GM23248 (cell line): ENCODE measurements at regions not wholly inside any gene's neighbourhood (a gene's known extent, or its start where the extent isn't known, plus 50 kb on each side); places are given as distances from the start of the nearest gene placed in this dataset.
"Not testable (repeated sequence)": the region's sequence is repeated elsewhere in the genome, so short reads cannot be mapped to it uniquely, and the experiment has no call there.

ENCODE experiments used
- DNase-seq: peaks from one replicate; pipeline ENCODE4 v3.0.0-alpha.2; 2015
- H2AFZ ChIP-seq: fragments of 200-600 bp; sonication (generic); 2 replicates; pipeline ENCODE4 v1.6.1; 2016; ENCODE audit warnings: antibody characterized with exemption
- H3F3A ChIP-seq: fragments of 200-600 bp; sonication (generic); 2 replicates; pipeline ENCODE4 v1.6.1; 2016; ENCODE audit warnings: mild to moderate bottlenecking, antibody characterized with exemption, mixed run types; ENCODE audit not compliant: insufficient read depth
- H3K27ac ChIP-seq: fragments of 200-600 bp; sonication (generic); 2 replicates; pipeline ENCODE4 v1.5.1; 2016; ENCODE audit warnings: mild to moderate bottlenecking
- H3K27me3 ChIP-seq: fragments of 200-600 bp; sonication (generic); replicated peaks from 2 replicates; pipeline ENCODE4 v1.6.1; 2016; ENCODE audit warnings: mild to moderate bottlenecking; ENCODE audit not compliant: insufficient read depth
- H3K36me3 ChIP-seq: fragments of 200-600 bp; sonication (generic); 2 replicates; pipeline ENCODE4 v1.6.1; 2016; ENCODE audit warnings: low read depth, mild to moderate bottlenecking
- H3K4me1 ChIP-seq: fragments of 200-600 bp; sonication (generic); 2 replicates; pipeline ENCODE4 v1.6.1; 2016; ENCODE audit warnings: mild to moderate bottlenecking; ENCODE audit not compliant: insufficient read depth
- H3K4me2 ChIP-seq: fragments of 200-600 bp; sonication (generic); one replicate; pipeline ENCODE4 v1.6.1; 2016; ENCODE audit warnings: mild to moderate bottlenecking; ENCODE audit not compliant: unreplicated experiment
- H3K4me3 ChIP-seq: fragments of 200-600 bp; sonication (generic); 2 replicates; pipeline ENCODE4 v1.5.1; 2016; ENCODE audit warnings: mild to moderate bottlenecking
- H3K79me2 ChIP-seq: fragments of 200-600 bp; sonication (generic); 2 replicates; pipeline ENCODE4 v1.6.1; 2016; ENCODE audit warnings: mild to moderate bottlenecking; ENCODE audit not compliant: insufficient read depth
- H3K9ac ChIP-seq: fragments of 200-600 bp; sonication (generic); 2 replicates; pipeline ENCODE4 v1.6.1; 2016; ENCODE audit warnings: mild to moderate bottlenecking
- H3K9me2 ChIP-seq: fragments of 200-600 bp; sonication (generic); 2 replicates; pipeline ENCODE4 v1.6.1; 2016; ENCODE audit warnings: mixed run types, mild to moderate bottlenecking, moderate library complexity; ENCODE audit not compliant: insufficient read depth
- H3K9me3 ChIP-seq: fragments of 200-600 bp; sonication (generic); one replicate; pipeline ENCODE4 v1.6.1; 2017; ENCODE audit warnings: low read depth
- H4K20me1 ChIP-seq: fragments of 200-600 bp; sonication (generic); 2 replicates; pipeline ENCODE4 v1.6.0; 2016; ENCODE audit not compliant: insufficient read depth
- EZH2 ChIP-seq: fragments of 200-600 bp; sonication (generic); IDR thresholded peaks from 2 replicates; pipeline ENCODE4 v1.6.1; 2018; ENCODE audit warnings: antibody characterized with exemption, mild to moderate bottlenecking; ENCODE audit not compliant: insufficient read depth, poor library complexity, severe bottlenecking
- EZH2phosphoT487 ChIP-seq: fragments of 200-600 bp; sonication (generic); IDR thresholded peaks from 2 replicates; pipeline ENCODE4 v1.6.1; 2018; ENCODE audit warnings: antibody characterized with exemption, moderate library complexity, mild to moderate bottlenecking, low read depth; ENCODE audit not compliant: insufficient read depth
- WGBS, 2 experiments: methylation state at CpG; one replicate each; pipeline ENCODE4 v1.1.6; 2015 to 2017; ENCODE audit warnings: low lambda C conversion rate in 2 of 2, low coverage in 1 of 2; ENCODE audit errors: missing lambda C conversion rate in 2 of 2; 5-methylcytosine and 5-hydroxymethylcytosine counted together
- in situ Hi-C: fragments of 300-500 bp; cut with MboI; formaldehyde crosslinking; loops from 2 replicates; pipeline ENCODE4 v1.15.0; 2020

GRCh38 chr13:42420304-42420703 is 148.4 kb downstream of the AKAP11 start:
- in situ Hi-C loops = no loop called here
- Histone ChIP-seq H3K27me3 (peaks cover 11% of the 10 kb centered on the region; the same call in 1 of the 2 replicates), H4K20me1 (no peaks in the 10 kb centered on the region), H3K27ac (no peak overlapping the region), H3K9me2 (peaks cover 3% of the 10 kb centered on the region; the same call in 1 of the 2 replicates), H3K4me2 (no peak overlapping the region), H3K9ac (no peak overlapping the region), H2AFZ (no peak overlapping the region), H3F3A (no peaks in the 10 kb centered on the region), H3K4me1 (no peaks in the 10 kb centered on the region), H3K36me3 (no peaks in the 10 kb centered on the region), H3K79me2 (no peaks in the 10 kb centered on the region), H3K9me3 (no peaks in the 10 kb centered on the region), H3K4me3 (no peak overlapping the region)
- 16 to 31% methylated on average over 2 of the region's 2 CpGs for WGBS, 2 experiments
- DNase-seq = no peak
- TF ChIP-seq EZH2 (no peak), EZH2phosphoT487 (no peak)

- 14 to 23% methylated on average over 2 of the region's 2 CpGs for WGBS, 2 experiments
Observed at GRCh38 chr13:42422681-42423080, 150.7 kb downstream of the AKAP11 start.

GRCh38 chr13:42424182-42424581 is 149.8 kb upstream of the TNFSF11 start:
- Histone ChIP-seq H3K4me3 (no peak overlapping the region), H3K36me3 (no peaks in the 10 kb centered on the region), H3K79me2 (no peaks in the 10 kb centered on the region), H3K9me3 (no peaks in the 10 kb centered on the region), H3K4me1 (no peaks in the 10 kb centered on the region), H3F3A (no peaks in the 10 kb centered on the region), H2AFZ (no peak overlapping the region), H3K27me3 (peaks cover 5% of the 10 kb centered on the region; the same call in 1 of the 2 replicates), H3K4me2 (no peak overlapping the region), H3K9me2 (peaks cover 3% of the 10 kb centered on the region; the same call in 1 of the 2 replicates), H3K27ac (no peak overlapping the region), H4K20me1 (no peaks in the 10 kb centered on the region), H3K9ac (no peak overlapping the region)
- WGBS, 2 experiments = 29 to 41% methylated on average over 2 of the region's 2 CpGs
- TF ChIP-seq EZH2phosphoT487 (no peak), EZH2 (no peak)
- no peak for DNase-seq
- in situ Hi-C loops = no loop called here

More at GRCh38 chr13:42422681-42423080, 150.7 kb downstream of the AKAP11 start:
- no peak for DNase-seq
- no peak overlapping the region for H2AFZ ChIP-seq
- H3K9me2 ChIP-seq = peaks cover 3% of the 10 kb centered on the region; the same call in 1 of the 2 replicates
- TF ChIP-seq EZH2 = no peak
- no peak for TF ChIP-seq EZH2phosphoT487
- no peaks in the 10 kb centered on the region for H4K20me1 ChIP-seq
- no peak overlapping the region for H3K4me3 ChIP-seq
- H3K79me2 ChIP-seq = no peaks in the 10 kb centered on the region
- in situ Hi-C loops = no loop called here
- H3K27ac ChIP-seq = no peak overlapping the region
- H3K27me3 ChIP-seq = peaks cover 11% of the 10 kb centered on the region; the same call in 1 of the 2 replicates
- no peaks in the 10 kb centered on the region for H3K4me1 ChIP-seq
- H3K36me3 ChIP-seq = no peaks in the 10 kb centered on the region
- no peaks in the 10 kb centered on the region for H3F3A ChIP-seq
- H3K4me2 ChIP-seq = no peak overlapping the region
- H3K9ac ChIP-seq = no peak overlapping the region
- no peaks in the 10 kb centered on the region for H3K9me3 ChIP-seq

DNA sequence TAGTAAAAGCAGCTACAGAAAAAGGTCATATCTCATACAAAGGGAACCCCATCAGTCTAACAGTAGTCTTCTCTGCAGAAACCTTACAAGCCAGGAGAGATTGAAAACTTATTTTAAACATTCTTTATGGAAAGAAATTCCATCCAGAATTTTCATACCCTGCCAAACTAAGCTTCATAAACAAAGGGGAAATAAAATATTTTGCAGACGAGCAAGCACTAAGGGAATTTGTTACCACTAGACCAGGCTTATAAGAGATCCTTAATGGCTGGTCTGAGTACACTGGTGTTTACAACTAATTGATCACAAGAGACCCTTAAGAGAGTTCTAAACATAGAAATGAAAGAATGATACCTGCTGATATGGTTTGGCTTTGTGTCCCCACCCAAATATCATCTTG is 128.6 kb upstream of the TNFSF11 start:
- no peak overlapping the region for H3K27ac ChIP-seq
- in situ Hi-C loops = no loop called here
- no peaks in the 10 kb centered on the region for H3K9me2 ChIP-seq
- no peaks in the 10 kb centered on the region for H3K9me3 ChIP-seq
- no peaks in the 10 kb centered on the region for H3K4me1 ChIP-seq
- WGBS, 2 experiments = 14 to 22% methylated on average over 1 of the region's 1 CpG
- no peak for TF ChIP-seq EZH2phosphoT487
- TF ChIP-seq EZH2 = no peak
- no peaks in the 10 kb centered on the region for H3F3A ChIP-seq
- 0 out of 2 replicates have a peak, but pooled peaks cover 8% of the 10 kb centered on the region for H3K27me3 ChIP-seq
- no peaks in the 10 kb centered on the region for H3K79me2 ChIP-seq
- no peak overlapping the region for H3K4me3 ChIP-seq
- no peaks in the 10 kb centered on the region for H4K20me1 ChIP-seq
- DNase-seq = no peak
- no peak overlapping the region for H3K4me2 ChIP-seq
- H2AFZ ChIP-seq = no peak overlapping the region
- no peaks in the 10 kb centered on the region for H3K36me3 ChIP-seq
- H3K9ac ChIP-seq = no peak overlapping the region

DNA sequence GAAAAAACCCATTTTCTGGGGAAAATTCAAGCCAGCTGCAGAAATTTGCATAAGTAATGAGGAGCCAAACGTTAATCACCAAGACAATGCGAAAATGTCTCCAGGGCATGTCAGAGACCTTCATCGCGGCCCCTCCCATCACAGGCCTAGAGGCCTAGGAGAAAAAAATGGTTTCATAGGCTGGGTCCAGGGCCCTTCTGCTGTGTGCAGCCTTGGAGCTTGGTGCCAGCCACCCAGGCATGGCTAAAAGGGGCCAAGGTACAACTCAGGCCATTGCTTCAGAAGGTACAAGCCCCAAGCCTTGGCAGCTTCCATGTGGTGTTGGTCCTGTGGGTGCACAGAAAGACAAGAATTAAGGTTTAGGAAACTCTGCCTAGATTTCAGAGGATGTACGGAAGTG is 127.4 kb upstream of the TNFSF11 start:
- in situ Hi-C loops, H3K9ac ChIP-seq, H3K27me3 ChIP-seq, H3K4me2 ChIP-seq, H3K79me2 ChIP-seq, H4K20me1 ChIP-seq, H3K36me3 ChIP-seq, H3K27ac ChIP-seq, H3K4me1 ChIP-seq, H2AFZ ChIP-seq, H3K9me3 ChIP-seq, DNase-seq, H3F3A ChIP-seq, H3K9me2 ChIP-seq, H3K4me3 ChIP-seq: not testable (repeated sequence)
- 43 to 51% methylated on average over 5 of the region's 5 CpGs for WGBS, 2 experiments
